ENCODE measurements at regions not wholly inside any gene's neighbourhood (a gene's known extent, or its start where the extent isn't known, plus 50 kb on each side); places are given as distances from the start of the nearest gene placed in this dataset.

DNA sequence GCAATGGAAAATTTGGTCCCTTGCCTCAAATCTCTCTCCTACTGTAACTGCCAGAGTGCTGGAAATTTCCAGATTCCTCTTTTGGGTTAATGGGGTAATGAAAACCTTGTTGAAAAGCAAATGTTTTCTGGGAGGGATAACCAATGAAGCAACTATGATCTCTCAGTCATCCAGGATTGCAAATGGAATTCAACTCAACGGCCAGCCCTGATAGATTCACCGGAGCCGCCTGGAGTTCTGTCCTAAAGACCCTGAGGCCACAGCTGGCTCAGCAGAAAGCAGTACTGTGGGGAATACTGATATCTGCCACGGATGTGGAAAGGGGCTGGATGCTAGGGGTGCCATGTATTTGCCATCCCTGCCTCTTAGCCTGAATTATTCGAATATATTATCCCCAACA lies 167.8 kb downstream of the NRP2 start:
- TF ChIP-seq, protein P1, sequence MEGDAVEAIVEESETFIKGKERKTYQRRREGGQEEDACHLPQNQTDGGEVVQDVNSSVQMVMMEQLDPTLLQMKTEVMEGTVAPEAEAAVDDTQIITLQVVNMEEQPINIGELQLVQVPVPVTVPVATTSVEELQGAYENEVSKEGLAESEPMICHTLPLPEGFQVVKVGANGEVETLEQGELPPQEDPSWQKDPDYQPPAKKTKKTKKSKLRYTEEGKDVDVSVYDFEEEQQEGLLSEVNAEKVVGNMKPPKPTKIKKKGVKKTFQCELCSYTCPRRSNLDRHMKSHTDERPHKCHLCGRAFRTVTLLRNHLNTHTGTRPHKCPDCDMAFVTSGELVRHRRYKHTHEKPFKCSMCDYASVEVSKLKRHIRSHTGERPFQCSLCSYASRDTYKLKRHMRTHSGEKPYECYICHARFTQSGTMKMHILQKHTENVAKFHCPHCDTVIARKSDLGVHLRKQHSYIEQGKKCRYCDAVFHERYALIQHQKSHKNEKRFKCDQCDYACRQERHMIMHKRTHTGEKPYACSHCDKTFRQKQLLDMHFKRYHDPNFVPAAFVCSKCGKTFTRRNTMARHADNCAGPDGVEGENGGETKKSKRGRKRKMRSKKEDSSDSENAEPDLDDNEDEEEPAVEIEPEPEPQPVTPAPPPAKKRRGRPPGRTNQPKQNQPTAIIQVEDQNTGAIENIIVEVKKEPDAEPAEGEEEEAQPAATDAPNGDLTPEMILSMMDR (tag by site-specific recombination; IDR thresholded peaks at IDR 0.05), result no peak
- TF ChIP-seq ZNF274 (IDR thresholded peaks at IDR 0.05; ENCODE audit: low read length) (no peak), ZNF274 (tag by site-specific recombination; IDR thresholded peaks at IDR 0.05; ENCODE audit: borderline replicate concordance) (no peak), ZBTB7A (tag by site-specific recombination; IDR thresholded peaks at IDR 0.05; ENCODE audit: low read depth) (no peak), KLF9 (tag by site-specific recombination; IDR thresholded peaks at IDR 0.05; ENCODE audit: low read depth) (no peak)
- TF ChIP-seq, protein P2, sequence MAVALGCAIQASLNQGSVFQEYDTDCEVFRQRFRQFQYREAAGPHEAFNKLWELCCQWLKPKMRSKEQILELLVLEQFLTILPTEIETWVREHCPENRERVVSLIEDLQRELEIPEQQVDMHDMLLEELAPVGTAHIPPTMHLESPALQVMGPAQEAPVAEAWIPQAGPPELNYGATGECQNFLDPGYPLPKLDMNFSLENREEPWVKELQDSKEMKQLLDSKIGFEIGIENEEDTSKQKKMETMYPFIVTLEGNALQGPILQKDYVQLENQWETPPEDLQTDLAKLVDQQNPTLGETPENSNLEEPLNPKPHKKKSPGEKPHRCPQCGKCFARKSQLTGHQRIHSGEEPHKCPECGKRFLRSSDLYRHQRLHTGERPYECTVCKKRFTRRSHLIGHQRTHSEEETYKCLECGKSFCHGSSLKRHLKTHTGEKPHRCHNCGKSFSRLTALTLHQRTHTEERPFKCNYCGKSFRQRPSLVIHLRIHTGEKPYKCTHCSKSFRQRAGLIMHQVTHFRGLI (tag by site-specific recombination; IDR thresholded peaks at IDR 0.05), result no peak
- TF ChIP-seq, protein P3, sequence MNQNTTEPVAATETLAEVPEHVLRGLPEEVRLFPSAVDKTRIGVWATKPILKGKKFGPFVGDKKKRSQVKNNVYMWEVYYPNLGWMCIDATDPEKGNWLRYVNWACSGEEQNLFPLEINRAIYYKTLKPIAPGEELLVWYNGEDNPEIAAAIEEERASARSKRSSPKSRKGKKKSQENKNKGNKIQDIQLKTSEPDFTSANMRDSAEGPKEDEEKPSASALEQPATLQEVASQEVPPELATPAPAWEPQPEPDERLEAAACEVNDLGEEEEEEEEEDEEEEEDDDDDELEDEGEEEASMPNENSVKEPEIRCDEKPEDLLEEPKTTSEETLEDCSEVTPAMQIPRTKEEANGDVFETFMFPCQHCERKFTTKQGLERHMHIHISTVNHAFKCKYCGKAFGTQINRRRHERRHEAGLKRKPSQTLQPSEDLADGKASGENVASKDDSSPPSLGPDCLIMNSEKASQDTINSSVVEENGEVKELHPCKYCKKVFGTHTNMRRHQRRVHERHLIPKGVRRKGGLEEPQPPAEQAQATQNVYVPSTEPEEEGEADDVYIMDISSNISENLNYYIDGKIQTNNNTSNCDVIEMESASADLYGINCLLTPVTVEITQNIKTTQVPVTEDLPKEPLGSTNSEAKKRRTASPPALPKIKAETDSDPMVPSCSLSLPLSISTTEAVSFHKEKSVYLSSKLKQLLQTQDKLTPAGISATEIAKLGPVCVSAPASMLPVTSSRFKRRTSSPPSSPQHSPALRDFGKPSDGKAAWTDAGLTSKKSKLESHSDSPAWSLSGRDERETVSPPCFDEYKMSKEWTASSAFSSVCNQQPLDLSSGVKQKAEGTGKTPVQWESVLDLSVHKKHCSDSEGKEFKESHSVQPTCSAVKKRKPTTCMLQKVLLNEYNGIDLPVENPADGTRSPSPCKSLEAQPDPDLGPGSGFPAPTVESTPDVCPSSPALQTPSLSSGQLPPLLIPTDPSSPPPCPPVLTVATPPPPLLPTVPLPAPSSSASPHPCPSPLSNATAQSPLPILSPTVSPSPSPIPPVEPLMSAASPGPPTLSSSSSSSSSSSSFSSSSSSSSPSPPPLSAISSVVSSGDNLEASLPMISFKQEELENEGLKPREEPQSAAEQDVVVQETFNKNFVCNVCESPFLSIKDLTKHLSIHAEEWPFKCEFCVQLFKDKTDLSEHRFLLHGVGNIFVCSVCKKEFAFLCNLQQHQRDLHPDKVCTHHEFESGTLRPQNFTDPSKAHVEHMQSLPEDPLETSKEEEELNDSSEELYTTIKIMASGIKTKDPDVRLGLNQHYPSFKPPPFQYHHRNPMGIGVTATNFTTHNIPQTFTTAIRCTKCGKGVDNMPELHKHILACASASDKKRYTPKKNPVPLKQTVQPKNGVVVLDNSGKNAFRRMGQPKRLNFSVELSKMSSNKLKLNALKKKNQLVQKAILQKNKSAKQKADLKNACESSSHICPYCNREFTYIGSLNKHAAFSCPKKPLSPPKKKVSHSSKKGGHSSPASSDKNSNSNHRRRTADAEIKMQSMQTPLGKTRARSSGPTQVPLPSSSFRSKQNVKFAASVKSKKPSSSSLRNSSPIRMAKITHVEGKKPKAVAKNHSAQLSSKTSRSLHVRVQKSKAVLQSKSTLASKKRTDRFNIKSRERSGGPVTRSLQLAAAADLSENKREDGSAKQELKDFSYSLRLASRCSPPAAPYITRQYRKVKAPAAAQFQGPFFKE (tag by site-specific recombination; IDR thresholded peaks at IDR 0.05; ENCODE audit: borderline replicate concordance), result no peak
